AG04450 (cell line): ENCODE measurements at regions not wholly inside any gene's neighbourhood (a gene's known extent, or its start where the extent isn't known, plus 50 kb on each side); places are given as distances from the start of the nearest gene placed in this dataset.

Source experiments
- CTCF ChIA-PET: fragments of 300-600, 350-600 bp; formaldehyde crosslinking; extraction: SDS; loops from one replicate; lab custom pipeline; 2022; ENCODE audit warnings: antibody characterized with exemption, inconsistent platforms; lab: Charles Lee
- POLR2A ChIA-PET: fragments of 350-600 bp; formaldehyde crosslinking; extraction: SDS; loops from one replicate; lab custom pipeline; 2021; ENCODE audit warnings: antibody characterized with exemption, inconsistent platforms; lab: Yijun Ruan, JAX
- DNase-seq: peaks from one replicate; pipeline ENCODE4 v3.0.0-alpha.2; 2011; ENCODE audit warnings: low read depth, low spot score
- H3K27ac ChIP-seq: one replicate; pipeline ENCODE4 v1.5.1; 2012; ENCODE audit warnings: low read depth, low read length, control low read depth
- H3K27me3 ChIP-seq: one replicate; pipeline ENCODE4 v1.6.0; 2012; ENCODE audit warnings: low read length; ENCODE audit not compliant: control insufficient read depth, insufficient read depth
- H3K4me3 ChIP-seq: 2 replicates; pipeline ENCODE4 v1.5.1; 2011; ENCODE audit warnings: mild to moderate bottlenecking, low read depth, low read length, control low read depth
- H3K9me3 ChIP-seq: 2 replicates; pipeline ENCODE4 v1.5.1; 2012; ENCODE audit warnings: low read length; ENCODE audit not compliant: control insufficient read depth, insufficient read depth
- CTCF ChIP-seq: IDR thresholded peaks from 2 replicates; pipeline ENCODE4 v1.5.1; 2011; ENCODE audit warnings: low read depth, low read length, control low read depth, inconsistent platforms

- no peak for TF ChIP-seq CTCF
- no peak for DNase-seq
- POLR2A ChIA-PET, result no interaction called here
- Histone ChIP-seq H3K4me3 (no peak overlapping the region), H3K27ac (no peak overlapping the region), H3K27me3 (no peaks in the 10 kb centered on the region), H3K9me3 (no peaks in the 10 kb centered on the region)
- CTCF ChIA-PET, result no interaction called here
These were observed 51.2 kb downstream of the OR13H1 start for GRCh38 chrX:131595120-131595519.

GRCh38 chrX:131607792-131608369 is 64.0 kb downstream of the OR13H1 start:
- Histone ChIP-seq H3K27ac (no peak overlapping the region), H3K4me3 (no peak overlapping the region), H3K27me3 (no peaks in the 10 kb centered on the region), H3K9me3 (no peaks in the 10 kb centered on the region)
- no peak for TF ChIP-seq CTCF
- DNase-seq, result no peak
- POLR2A ChIA-PET, result no interaction called here
- CTCF ChIA-PET, result no interaction called here

- no peak overlapping the region for H3K4me3 ChIP-seq
- TF ChIP-seq CTCF, result no peak
- no peaks in the 10 kb centered on the region for H3K27me3 ChIP-seq
- no peak for DNase-seq
- no peak overlapping the region for H3K27ac ChIP-seq
- H3K9me3 ChIP-seq, result no peaks in the 10 kb centered on the region
- ChIA-PET POLR2A (no interaction called here), CTCF (no interaction called here)
These were observed 65.6 kb downstream of the OR13H1 start for GRCh38 chrX:131609480-131609879.

GRCh38 chrX:131613260-131613659 is 69.4 kb downstream of the OR13H1 start:
- H3K27ac ChIP-seq, result no peak overlapping the region
- H3K9me3 ChIP-seq, result no peaks in the 10 kb centered on the region
- CTCF ChIA-PET, result no interaction called here
- POLR2A ChIA-PET, result no interaction called here
- no peaks in the 10 kb centered on the region for H3K27me3 ChIP-seq
- no peak for DNase-seq
- TF ChIP-seq CTCF, result no peak
- no peak overlapping the region for H3K4me3 ChIP-seq

- CTCF ChIA-PET, result no interaction called here
- H3K27me3 ChIP-seq, result no peaks in the 10 kb centered on the region
- no peak for DNase-seq
- no peaks in the 10 kb centered on the region for H3K9me3 ChIP-seq
- no peak for TF ChIP-seq CTCF
- no peak overlapping the region for H3K4me3 ChIP-seq
- POLR2A ChIA-PET, result no interaction called here
- H3K27ac ChIP-seq, result no peak overlapping the region
These were observed 70.4 kb downstream of the OR13H1 start for GRCh38 chrX:131614241-131614640.
